Neural cell (in vitro differentiated cells): ENCODE measurements at regions not wholly inside any gene's neighbourhood (a gene's known extent, or its start where the extent isn't known, plus 50 kb on each side); places are given as distances from the start of the nearest gene placed in this dataset.

ENCODE experiments used
- H2AFZ ChIP-seq: fragments of 200-600, 300-800 bp; sonication (generic), shearing (Covaris generic); 2 replicates; pipeline ENCODE4 v1.6.0; 2014; ENCODE audit warnings: low read depth, mild to moderate bottlenecking, antibody characterized with exemption, low read length, moderate library complexity
- H3F3A ChIP-seq: fragments of 200-600 bp; shearing (Covaris generic); 2 replicates; pipeline ENCODE4 v1.6.1; 2016; ENCODE audit warnings: mild to moderate bottlenecking, moderate library complexity, mixed read lengths, antibody characterized with exemption, low read length; ENCODE audit not compliant: insufficient read depth, poor library complexity, severe bottlenecking
- H3K27ac ChIP-seq: fragments of 200-600, 300-800 bp; sonication (generic), shearing (Covaris generic); 2 replicates; pipeline ENCODE4 v1.5.1; 2014; ENCODE audit warnings: mild to moderate bottlenecking, low read length, moderate library complexity
- H3K27me3 ChIP-seq: fragments of 300-800, 200-600 bp; sonication (generic), shearing (Covaris generic); 2 replicates; pipeline ENCODE4 v1.6.0; 2014; ENCODE audit warnings: mild to moderate bottlenecking, low read depth, low read length, moderate library complexity; ENCODE audit not compliant: insufficient read depth
- H3K36me3 ChIP-seq: fragments of 300-800, 200-600 bp; sonication (generic), shearing (Covaris generic); 2 replicates; pipeline ENCODE4 v1.5.1; 2014; ENCODE audit warnings: mild to moderate bottlenecking, antibody characterized with exemption, low read length, moderate library complexity; ENCODE audit not compliant: insufficient read depth
- H3K4me2 ChIP-seq: fragments of 300-800, 200-600 bp; sonication (generic), shearing (Covaris generic); 2 replicates; pipeline ENCODE4 v1.6.0; 2014; ENCODE audit warnings: mild to moderate bottlenecking, low read length
- H3K4me3 ChIP-seq: fragments of 300-800, 200-600 bp; sonication (generic), shearing (Covaris generic); 2 replicates; pipeline ENCODE4 v1.5.1; 2014; ENCODE audit warnings: mild to moderate bottlenecking, low read length, moderate library complexity
- H3K79me2 ChIP-seq: fragments of 200-600 bp; shearing (Covaris generic); replicated peaks from 2 replicates; pipeline ENCODE4 v1.6.0; 2014; ENCODE audit warnings: mild to moderate bottlenecking, low read length, moderate library complexity; ENCODE audit not compliant: insufficient read depth
- H3K9ac ChIP-seq: fragments of 300-800, 200-600 bp; sonication (generic), shearing (Covaris generic); 2 replicates; pipeline ENCODE4 v1.6.1; 2016; ENCODE audit warnings: mild to moderate bottlenecking, low read length, mixed read lengths
- H3K9me2 ChIP-seq: fragments of 200-600 bp; shearing (Covaris generic); 2 replicates; pipeline ENCODE4 v1.6.1; 2016; ENCODE audit warnings: mild to moderate bottlenecking, low read length, mixed read lengths; ENCODE audit not compliant: insufficient read depth
- H3K9me3 ChIP-seq: fragments of 200-600, 300-800 bp; sonication (generic), shearing (Covaris generic); 2 replicates; pipeline ENCODE4 v1.6.1; 2016; ENCODE audit warnings: mild to moderate bottlenecking, mixed run types, low read length, moderate library complexity, mixed read lengths
- H4K20me1 ChIP-seq: fragments of 200-600 bp; shearing (Covaris generic); 2 replicates; pipeline ENCODE4 v1.6.1; 2016; ENCODE audit warnings: mild to moderate bottlenecking, mixed run types; ENCODE audit not compliant: insufficient read depth
- CTCF ChIP-seq: fragments of 450-650 bp; IDR thresholded peaks from 2 replicates; pipeline ENCODE4 v1.5.1; 2014; ENCODE audit warnings: antibody characterized with exemption, mild to moderate bottlenecking, moderate library complexity; ENCODE audit not compliant: poor library complexity, severe bottlenecking
- EP300 ChIP-seq: fragments of 450-650 bp; conservative IDR thresholded peaks from 2 replicates; pipeline ENCODE4 v1.6.1; 2014; ENCODE audit warnings: antibody characterized with exemption, mild to moderate bottlenecking, moderate library complexity; ENCODE audit not compliant: poor library complexity, severe bottlenecking
- EZH2 ChIP-seq: fragments of 200-600, 300-800 bp; shearing (Covaris generic), sonication (generic); IDR thresholded peaks from 2 replicates; pipeline ENCODE4 v1.6.1; 2014; ENCODE audit warnings: antibody characterized with exemption, low read length, borderline replicate concordance, mild to moderate bottlenecking; ENCODE audit not compliant: insufficient read depth, poor library complexity, severe bottlenecking
- MXI1 ChIP-seq: fragments of 450-650 bp; conservative IDR thresholded peaks from 2 replicates; pipeline ENCODE4 v1.6.1; 2014; ENCODE audit warnings: antibody characterized with exemption, mild to moderate bottlenecking; ENCODE audit not compliant: poor library complexity, severe bottlenecking
- POLR2AphosphoS5 ChIP-seq: IDR thresholded peaks from 2 replicates; pipeline ENCODE4 v1.6.1; 2012
- RAD21 ChIP-seq: fragments of 450-650 bp; conservative IDR thresholded peaks from 2 replicates; pipeline ENCODE4 v1.6.1; 2014; ENCODE audit warnings: antibody characterized with exemption, mild to moderate bottlenecking, moderate library complexity
- REST ChIP-seq: IDR thresholded peaks from 2 replicates; pipeline ENCODE4 v1.6.1; 2012; ENCODE audit warnings: borderline replicate concordance
- SMC3 ChIP-seq: fragments of 450-650 bp; conservative IDR thresholded peaks from 2 replicates; pipeline ENCODE4 v1.6.1; 2014; ENCODE audit warnings: antibody characterized with exemption, mild to moderate bottlenecking, moderate library complexity; ENCODE audit not compliant: poor library complexity
- TAF1 ChIP-seq: IDR thresholded peaks from 2 replicates; pipeline ENCODE4 v1.6.1; 2012; ENCODE audit warnings: low read depth

DNA sequence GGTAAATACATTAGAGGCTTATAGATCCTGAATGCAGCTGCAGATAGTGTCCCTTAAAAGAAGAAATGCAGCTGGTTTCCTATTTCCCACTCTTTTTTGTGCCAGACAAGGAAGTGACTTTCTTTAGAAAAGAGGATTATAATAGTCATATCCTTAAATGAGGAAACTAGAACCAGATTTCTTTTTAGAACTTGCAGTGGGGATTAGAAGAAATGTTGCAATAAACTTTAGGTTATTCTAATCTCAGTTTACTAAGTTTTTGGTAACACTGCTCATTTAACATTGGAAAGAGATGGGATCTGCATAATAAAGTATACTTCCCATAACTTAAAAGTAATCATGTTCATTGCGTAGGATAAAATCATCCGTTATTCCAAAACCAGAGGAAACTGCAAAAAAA, 101.9 kb downstream of the SLIT2 start:
- Histone ChIP-seq H3K4me3 (no peak overlapping the region), H3K27me3 (no peaks in the 10 kb centered on the region), H3K27ac (no peak overlapping the region), H3K9me3 (no peaks in the 10 kb centered on the region), H4K20me1 (no peaks in the 10 kb centered on the region), H2AFZ (no peak overlapping the region), H3K79me2 (peaks cover 10% of the 10 kb centered on the region), H3F3A (peaks cover 8% of the 10 kb centered on the region), H3K36me3 (no peaks in the 10 kb centered on the region), H3K9ac (no peak overlapping the region), H3K9me2 (no peaks in the 10 kb centered on the region), H3K4me2 (no peak overlapping the region)
- no peak for TF ChIP-seq EP300
- TF ChIP-seq CTCF: no peak
- TF ChIP-seq MXI1: no peak
- no peak for TF ChIP-seq TAF1
- no peak for TF ChIP-seq POLR2AphosphoS5

GRCh38 chr4:20354120-20354519, 102.4 kb downstream of the SLIT2 start:
- Histone ChIP-seq H3K27me3 (no peaks in the 10 kb centered on the region), H3K9ac (no peak overlapping the region), H4K20me1 (no peaks in the 10 kb centered on the region), H3K4me2 (no peak overlapping the region), H3K36me3 (no peaks in the 10 kb centered on the region), H3K9me3 (no peaks in the 10 kb centered on the region), H3K4me3 (no peak overlapping the region), H3K9me2 (no peaks in the 10 kb centered on the region), H2AFZ (no peak overlapping the region), H3F3A (peaks cover 8% of the 10 kb centered on the region), H3K27ac (no peak overlapping the region), H3K79me2 (peaks cover 7% of the 10 kb centered on the region)
- TF ChIP-seq REST (no peak), SMC3 (no peak), EZH2 (no peak), TAF1 (no peak), MXI1 (no peak), EP300 (no peak), RAD21 (no peak)

DNA sequence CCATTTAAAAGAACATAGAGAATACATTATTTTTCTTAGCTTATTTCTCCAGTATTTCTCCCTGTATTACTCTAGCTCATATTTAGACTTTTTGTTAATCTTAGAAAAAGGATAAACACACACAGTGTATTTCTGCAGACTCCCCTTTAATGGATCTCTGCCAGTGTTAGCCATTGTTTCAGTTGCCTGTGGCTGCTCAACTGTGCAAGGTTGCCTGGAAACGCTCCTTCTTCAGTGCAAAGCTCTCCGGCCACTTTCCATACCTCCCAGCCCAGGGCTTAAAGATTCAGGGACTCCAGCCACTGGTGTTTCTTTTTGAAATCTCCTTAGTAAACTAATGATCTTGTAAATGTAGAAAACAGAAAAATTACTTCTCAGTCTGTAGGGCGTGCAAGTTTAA, 104.9 kb downstream of the SLIT2 start:
- Histone ChIP-seq H3K4me3 (peak overlapping the region; percentile 24), H3K9ac (no peak overlapping the region), H4K20me1 (no peaks in the 10 kb centered on the region), H3K9me2 (no peaks in the 10 kb centered on the region), H3K79me2 (peaks cover 7% of the 10 kb centered on the region), H3K27ac (peak overlapping the region; percentile 47), H3K27me3 (no peaks in the 10 kb centered on the region), H3K36me3 (no peaks in the 10 kb centered on the region), H3K9me3 (no peaks in the 10 kb centered on the region), H3K4me2 (peak overlapping the region; percentile 20), H3F3A (peaks cover 6% of the 10 kb centered on the region), H2AFZ (no peak overlapping the region)
- TF ChIP-seq POLR2AphosphoS5 (no peak), SMC3 (no peak), REST (no peak), EP300 (no peak), RAD21 (no peak), TAF1 (no peak), MXI1 (no peak), EZH2 (no peak), CTCF (no peak)
